HEK293T (cell line): ENCODE measurements at regions not wholly inside any gene's neighbourhood (a gene's known extent, or its start where the extent isn't known, plus 50 kb on each side); places are given as distances from the start of the nearest gene placed in this dataset.

Experiments
- FOXK2 ChIP-seq: fragments of 450-650 bp; IDR thresholded peaks from 2 replicates; pipeline ENCODE4 v1.6.1; 2016; ENCODE audit warnings: mild to moderate bottlenecking
- LEF1 ChIP-seq: fragments of 450-650 bp; IDR thresholded peaks from 2 replicates; pipeline ENCODE4 v1.6.1; 2017; ENCODE audit warnings: mild to moderate bottlenecking, borderline replicate concordance
- SP1 ChIP-seq: fragments of 450-650 bp; IDR thresholded peaks from 2 replicates; pipeline ENCODE4 v1.6.1; 2017

DNA sequence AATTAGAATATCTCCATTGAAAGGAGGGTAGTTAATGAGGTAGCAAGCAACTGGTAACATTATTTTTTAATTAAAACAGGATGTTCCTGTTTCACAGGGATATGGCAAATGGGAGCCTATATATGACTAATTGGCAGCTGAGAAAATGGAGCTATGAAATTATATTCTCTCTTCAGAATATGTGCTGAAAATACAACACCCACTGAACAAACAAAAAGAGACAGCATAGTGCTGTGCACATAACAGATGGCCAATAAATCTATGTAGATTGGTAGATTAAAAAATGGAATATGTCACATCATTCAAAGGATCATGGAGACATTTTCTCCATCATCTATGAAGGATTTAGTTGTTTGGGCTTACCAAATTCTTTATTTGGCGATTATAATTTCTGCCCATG lies 362.0 kb downstream of the GPR37 start:
- TF ChIP-seq LEF1 (no peak), FOXK2 (no peak), SP1 (no peak)
